SK-N-SH treated with all-trans-retinoic acid at 6 μM for 48 hours (cell line): ENCODE measurements at regions not wholly inside any gene's neighbourhood (a gene's known extent, or its start where the extent isn't known, plus 50 kb on each side); places are given as distances from the start of the nearest gene placed in this dataset.

Experiments used
- OSR1 ChIP-seq: fragments of 250-450 bp; sonication (Bioruptor Pico); IDR thresholded peaks from 2 replicates; pipeline ENCODE4 v1.8.0; 2022; ENCODE audit warnings: moderate library complexity, mild to moderate bottlenecking, inconsistent platforms
- PATZ1 ChIP-seq: fragments of 250-450 bp; sonication (Bioruptor Pico); IDR thresholded peaks from 2 replicates; pipeline ENCODE4 v1.8.0; 2020; ENCODE audit warnings: mild to moderate bottlenecking, moderate library complexity, borderline replicate concordance
- PPARA ChIP-seq: fragments of 250-450 bp; sonication (Bioruptor Pico); IDR thresholded peaks from 2 replicates; pipeline ENCODE4 v1.5.0; 2020; ENCODE audit warnings: mild to moderate bottlenecking, borderline replicate concordance
- RARB ChIP-seq: fragments of 250-450 bp; sonication (Bioruptor Pico); IDR thresholded peaks from 2 replicates; pipeline ENCODE4 v1.8.0; 2021; ENCODE audit warnings: mild to moderate bottlenecking, moderate library complexity
- TCF4 ChIP-seq: fragments of 250-450 bp; sonication (Bioruptor Pico); IDR thresholded peaks from 2 replicates; pipeline ENCODE4 v1.8.0; 2021; ENCODE audit warnings: mild to moderate bottlenecking, moderate library complexity, borderline replicate concordance
- TOX ChIP-seq: fragments of 250-450 bp; sonication (Bioruptor Pico); IDR thresholded peaks from 2 replicates; pipeline ENCODE4 v1.8.0; 2021; ENCODE audit warnings: mild to moderate bottlenecking, moderate library complexity, borderline replicate concordance
- ZFP30 ChIP-seq: fragments of 450-650 bp; formaldehyde crosslinking; IDR thresholded peaks from 2 replicates; pipeline ENCODE4 v1.5.0; 2022; ENCODE audit warnings: mild to moderate bottlenecking, moderate library complexity

GRCh38 chr6:23842760-23843159 lies 283.3 kb upstream of the NRSN1 start:
- no peak for TF ChIP-seq PATZ1 (CRISPR knock-in tag)
- TF ChIP-seq RARB (CRISPR knock-in tag), result no peak
- TF ChIP-seq ZFP30 (CRISPR knock-in tag), result no peak
- no peak for TF ChIP-seq TCF4 (CRISPR knock-in tag)
- TF ChIP-seq PPARA (CRISPR knock-in tag), result no peak
- no peak for TF ChIP-seq TOX
- no peak for TF ChIP-seq OSR1 (CRISPR knock-in tag)
